NCI-H510A treated with DMSO at 0.1 percent for 48 hours (cell line): ENCODE measurements at regions not wholly inside any gene's neighbourhood (a gene's known extent, or its start where the extent isn't known, plus 50 kb on each side); places are given as distances from the start of the nearest gene placed in this dataset.
"Not testable (repeated sequence)": the region's sequence is repeated elsewhere in the genome, so short reads cannot be mapped to it uniquely, and the experiment has no call there.

Source experiments
- DNase-seq: peaks from one replicate; lab custom pipeline; 2025; lab: John Stamatoyannopoulos, UW

GRCh38 chr22:22946131-22946530 is 58.5 kb downstream of the IGLL5 start:
- no peak for DNase-seq

GRCh38 chr22:22948651-22949571 is 61.3 kb downstream of the IGLL5 start:
- DNase-seq, result no peak

- no peak for DNase-seq
These were observed 62.3 kb downstream of the IGLL5 start for GRCh38 chr22:22949953-22950352.

- DNase-seq, result no peak
These were observed 63.4 kb downstream of the IGLL5 start for GRCh38 chr22:22951035-22951434.

- no peak for DNase-seq
These were observed 65.1 kb downstream of the IGLL5 start for GRCh38 chr22:22952531-22953280.

- no peak for DNase-seq
These were observed 66.2 kb downstream of the IGLL5 start for GRCh38 chr22:22953791-22954190.

- DNase-seq, result no peak
These were observed 67.0 kb downstream of the IGLL5 start for GRCh38 chr22:22954656-22955055.

- no peak for DNase-seq
These were observed 67.7 kb downstream of the IGLL5 start for GRCh38 chr22:22955276-22955798.

GRCh38 chr22:22955866-22956535 is 68.4 kb downstream of the IGLL5 start:
- DNase-seq, result peak; percentile 27

GRCh38 chr22:22957090-22957489 is 69.5 kb downstream of the IGLL5 start:
- DNase-seq, result no peak

- no peak for DNase-seq
These were observed 71.0 kb downstream of the IGLL5 start for GRCh38 chr22:22958621-22959020.

- DNase-seq, result peak; percentile 65
These were observed 71.7 kb downstream of the IGLL5 start for GRCh38 chr22:22959147-22959827.

GRCh38 chr22:22960307-22960706 is 72.7 kb downstream of the IGLL5 start:
- DNase-seq, result no peak

GRCh38 chr22:22961574-22961973 is 74.0 kb downstream of the IGLL5 start:
- DNase-seq, result no peak

GRCh38 chr22:22968366-22968765 is 80.8 kb downstream of the IGLL5 start:
- no peak for DNase-seq

GRCh38 chr22:22972605-22973004 is 85.0 kb downstream of the IGLL5 start:
- DNase-seq, result not testable (repeated sequence)

- no peak for DNase-seq
These were observed 85.7 kb downstream of the IGLL5 start for GRCh38 chr22:22973336-22973735.

- DNase-seq, result no peak
These were observed 86.5 kb downstream of the IGLL5 start for GRCh38 chr22:22974156-22974555.

- no peak for DNase-seq
These were observed 87.4 kb downstream of the IGLL5 start for GRCh38 chr22:22974795-22975580.

GRCh38 chr22:22976033-22976922 is 88.7 kb downstream of the IGLL5 start:
- DNase-seq, result no peak
